ENCODE measurements at regions not wholly inside any gene's neighbourhood (a gene's known extent, or its start where the extent isn't known, plus 50 kb on each side); places are given as distances from the start of the nearest gene placed in this dataset.

DNA sequence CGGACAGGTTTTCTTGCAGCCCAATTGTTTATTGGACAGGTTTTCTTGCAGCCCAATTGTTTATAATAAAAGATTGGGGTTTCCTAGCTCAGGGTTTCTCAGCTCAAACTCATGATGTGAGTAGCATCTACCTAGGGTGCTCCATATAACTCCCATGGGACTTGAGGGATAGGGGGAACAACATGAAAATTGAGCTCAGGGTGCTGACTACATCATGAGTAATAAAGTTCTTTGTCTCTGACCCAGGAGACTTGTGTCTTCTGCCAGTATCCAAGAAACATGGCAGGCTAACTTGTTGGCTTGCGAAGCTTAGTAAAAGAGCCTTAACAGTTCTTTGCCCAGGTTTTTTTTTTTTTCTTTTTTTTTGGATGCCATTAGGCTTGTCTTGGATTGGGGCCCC, 59.2 kb upstream of the MYCBP2 start:
- TF ChIP-seq, protein P1, sequence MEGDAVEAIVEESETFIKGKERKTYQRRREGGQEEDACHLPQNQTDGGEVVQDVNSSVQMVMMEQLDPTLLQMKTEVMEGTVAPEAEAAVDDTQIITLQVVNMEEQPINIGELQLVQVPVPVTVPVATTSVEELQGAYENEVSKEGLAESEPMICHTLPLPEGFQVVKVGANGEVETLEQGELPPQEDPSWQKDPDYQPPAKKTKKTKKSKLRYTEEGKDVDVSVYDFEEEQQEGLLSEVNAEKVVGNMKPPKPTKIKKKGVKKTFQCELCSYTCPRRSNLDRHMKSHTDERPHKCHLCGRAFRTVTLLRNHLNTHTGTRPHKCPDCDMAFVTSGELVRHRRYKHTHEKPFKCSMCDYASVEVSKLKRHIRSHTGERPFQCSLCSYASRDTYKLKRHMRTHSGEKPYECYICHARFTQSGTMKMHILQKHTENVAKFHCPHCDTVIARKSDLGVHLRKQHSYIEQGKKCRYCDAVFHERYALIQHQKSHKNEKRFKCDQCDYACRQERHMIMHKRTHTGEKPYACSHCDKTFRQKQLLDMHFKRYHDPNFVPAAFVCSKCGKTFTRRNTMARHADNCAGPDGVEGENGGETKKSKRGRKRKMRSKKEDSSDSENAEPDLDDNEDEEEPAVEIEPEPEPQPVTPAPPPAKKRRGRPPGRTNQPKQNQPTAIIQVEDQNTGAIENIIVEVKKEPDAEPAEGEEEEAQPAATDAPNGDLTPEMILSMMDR (IDR thresholded peaks at IDR 0.05) = no peak
- TF ChIP-seq POLR2AphosphoS5 (IDR thresholded peaks at IDR 0.05) (no peak), POLR2A (IDR thresholded peaks at IDR 0.05) (no peak)
